ENCODE measurements at regions not wholly inside any gene's neighbourhood (a gene's known extent, or its start where the extent isn't known, plus 50 kb on each side); places are given as distances from the start of the nearest gene placed in this dataset.

DNA sequence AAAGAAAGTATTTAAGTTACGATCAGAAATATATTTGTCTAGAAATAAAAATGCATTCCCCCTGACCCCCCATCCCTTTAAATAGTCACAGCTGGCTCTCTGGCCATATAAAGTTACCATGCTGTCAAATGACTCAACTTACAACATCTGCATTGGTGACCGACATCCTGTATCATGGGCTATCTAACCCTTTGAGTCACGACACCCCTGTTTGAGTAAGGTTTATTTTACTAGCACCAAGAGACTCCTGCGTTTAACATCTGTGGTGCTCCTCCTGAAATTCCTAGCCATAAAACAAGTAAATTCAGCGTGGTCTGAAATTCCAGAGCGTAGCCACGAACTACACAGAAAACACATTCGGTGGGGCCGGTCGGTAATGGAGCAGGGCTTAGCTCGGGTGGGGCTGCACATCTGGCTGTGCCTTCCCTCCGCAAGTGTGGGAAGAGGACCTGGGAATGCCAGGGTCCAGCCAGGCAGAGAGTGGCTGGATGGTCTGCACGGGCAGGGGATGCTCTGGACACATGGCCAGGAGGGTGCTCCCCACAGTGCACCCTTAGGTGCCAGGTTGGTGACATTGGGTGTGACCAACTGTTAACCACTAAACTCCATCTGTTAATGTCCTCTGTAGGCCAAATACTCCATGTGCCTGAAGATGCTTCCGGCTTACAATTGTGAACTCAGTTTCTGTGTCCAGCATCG lies 53.0 kb upstream of the CLDN14 start:
- DNase-seq (ENCODE audit: low read depth, low spot score) = no peak

GRCh38 chr21:36533468-36533848 lies 53.5 kb upstream of the CLDN14 start:
- no peak for DNase-seq (ENCODE audit: low read depth, low spot score)

DNA sequence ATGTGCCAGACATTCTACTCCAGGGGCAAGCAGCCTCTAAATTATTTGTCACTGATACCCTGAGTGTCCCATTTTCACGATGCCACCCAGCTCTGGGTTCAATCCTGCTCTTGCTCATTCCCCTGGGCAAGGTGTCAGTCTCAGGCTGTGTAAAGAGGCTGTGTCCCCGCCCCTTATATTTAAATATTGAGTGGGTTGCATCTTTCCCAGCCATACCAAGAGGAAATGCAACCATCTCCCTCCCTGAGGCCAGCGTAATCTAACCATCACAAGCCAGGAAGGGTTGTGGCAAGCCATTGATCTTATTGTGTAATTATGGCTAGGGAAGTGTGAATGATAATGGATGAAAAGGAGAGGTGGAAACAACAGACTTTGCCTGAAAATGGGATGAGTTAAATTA lies 54.7 kb upstream of the CLDN14 start:
- no peak for DNase-seq (ENCODE audit: low read depth, low spot score)

- no peak for DNase-seq (ENCODE audit: low read depth, low spot score)
Observed at GRCh38 chr21:36535618-36536241, 55.8 kb upstream of the CLDN14 start.

- DNase-seq (ENCODE audit: low read depth, low spot score) = no peak
Observed at GRCh38 chr21:36538761-36539160, 58.8 kb upstream of the CLDN14 start.

DNA sequence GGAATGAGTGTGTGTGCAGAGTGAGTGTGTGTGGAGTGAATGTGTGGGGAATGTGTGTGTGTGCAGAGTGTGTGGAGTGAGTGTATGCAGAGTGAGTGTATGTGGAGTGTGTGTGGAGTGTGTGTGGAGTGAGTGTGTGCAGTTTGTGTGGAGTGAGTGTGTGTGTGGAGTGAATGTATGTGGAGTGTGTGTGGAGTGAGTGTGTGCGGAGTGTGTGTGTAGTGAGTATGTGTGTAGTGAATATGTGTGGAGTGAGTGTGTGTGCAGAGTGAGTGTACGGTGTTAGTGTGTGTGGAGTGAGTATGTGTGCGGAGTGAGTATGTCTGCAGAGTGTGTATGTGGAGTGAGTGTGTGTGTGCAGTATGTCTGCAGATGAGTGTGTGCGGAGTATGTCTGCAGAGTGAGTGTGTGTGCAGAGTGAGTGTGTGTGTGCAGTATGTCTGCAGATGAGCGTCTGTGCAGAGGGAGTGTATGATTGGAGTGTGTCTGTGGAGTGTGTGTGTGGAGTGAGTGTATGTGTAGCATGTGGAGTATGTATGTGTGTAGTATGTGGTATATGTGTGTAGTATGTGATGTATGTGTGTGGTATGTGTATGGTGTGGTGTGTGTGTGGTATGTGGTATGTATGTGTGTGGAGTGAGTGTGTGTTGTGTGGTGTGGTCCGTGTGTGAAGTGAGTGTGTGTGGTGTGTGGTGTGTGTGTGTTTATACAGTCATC lies 59.7 kb upstream of the CLDN14 start:
- no peak for DNase-seq (ENCODE audit: low read depth, low spot score)

DNA sequence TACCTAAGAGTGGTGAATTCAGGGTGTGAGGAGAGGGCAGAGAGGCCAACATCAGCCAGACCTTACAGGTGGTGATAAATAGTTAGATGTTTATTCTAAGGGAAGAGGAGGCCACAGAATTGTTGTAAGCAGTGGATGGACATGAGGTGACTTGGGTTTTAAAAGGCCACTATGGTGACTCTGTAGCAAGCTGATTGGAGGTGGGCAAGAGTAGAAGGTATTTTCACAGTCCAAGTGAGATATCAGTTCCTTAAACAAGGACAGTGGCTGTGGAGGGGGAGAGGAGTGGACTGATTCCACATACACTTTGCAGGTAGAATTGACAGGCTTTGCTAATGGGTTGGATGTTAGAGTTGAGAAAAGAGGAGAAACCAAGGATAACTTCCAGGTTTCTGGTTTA lies 60.8 kb upstream of the CLDN14 start:
- DNase-seq (ENCODE audit: low read depth, low spot score) = no peak

DNA sequence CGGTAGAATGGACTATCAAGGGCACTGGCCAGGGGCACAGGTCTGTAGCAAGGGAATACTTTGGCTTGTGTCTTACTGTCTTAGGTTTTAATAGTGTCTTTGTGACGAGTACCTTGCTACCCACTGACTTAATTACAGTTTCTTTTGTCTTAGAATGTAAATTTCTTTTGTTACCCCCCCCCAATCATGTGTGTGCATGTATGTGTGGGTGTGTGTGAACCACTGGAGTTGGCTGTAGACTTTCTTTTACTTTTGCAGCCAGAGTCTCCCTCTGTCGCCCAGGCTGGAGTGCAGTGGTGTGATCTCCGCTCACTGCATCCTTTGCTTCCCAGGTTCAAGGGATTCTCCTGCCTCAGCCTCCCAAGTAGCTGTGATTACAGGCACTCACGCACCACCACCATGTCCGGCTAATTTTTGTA lies 61.8 kb upstream of the CLDN14 start:
- DNase-seq (ENCODE audit: low read depth, low spot score) = no peak

DNA sequence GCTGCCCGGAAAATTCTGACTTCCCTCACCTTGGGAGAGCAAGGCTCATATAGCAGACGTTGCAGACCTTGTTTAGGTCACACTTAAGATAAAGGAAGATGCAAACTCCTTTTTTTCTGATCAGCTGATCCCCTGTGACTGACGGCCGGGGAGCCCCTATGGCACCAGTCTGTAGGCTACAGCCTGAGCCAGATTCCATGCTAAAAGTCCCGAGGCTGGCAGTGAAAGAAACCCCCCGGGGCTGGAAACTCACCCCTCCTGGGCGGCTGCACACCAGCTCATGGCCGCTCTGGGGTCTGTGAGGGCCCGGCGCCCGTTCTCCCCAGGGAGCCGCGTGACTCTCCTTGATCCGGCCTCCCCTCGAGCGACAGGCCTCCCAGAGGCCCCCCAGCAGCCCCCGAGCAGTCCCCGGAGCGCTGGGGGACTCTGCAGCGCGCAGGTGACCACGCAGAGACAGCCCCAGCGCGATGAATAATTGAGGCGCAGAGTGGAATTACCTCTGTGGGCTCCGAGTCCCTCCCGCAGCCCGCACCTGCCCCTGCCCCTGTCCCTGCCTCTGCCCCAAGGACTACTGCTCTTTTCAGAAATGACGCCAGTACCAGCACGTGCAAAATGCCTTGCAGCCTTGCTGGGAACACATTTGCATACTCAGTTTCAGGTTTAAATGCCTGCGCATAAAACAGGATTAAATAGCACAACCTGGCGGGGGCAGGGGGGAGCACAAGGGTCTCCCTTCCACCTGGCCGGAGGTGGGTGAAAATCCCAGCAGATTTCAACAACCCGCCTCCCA lies 62.6 kb upstream of the CLDN14 start:
- DNase-seq (ENCODE audit: low read depth, low spot score) = no peak

- no peak for DNase-seq (ENCODE audit: low read depth, low spot score)
Observed at GRCh38 chr21:36543924-36544323, 64.0 kb upstream of the CLDN14 start.

DNA sequence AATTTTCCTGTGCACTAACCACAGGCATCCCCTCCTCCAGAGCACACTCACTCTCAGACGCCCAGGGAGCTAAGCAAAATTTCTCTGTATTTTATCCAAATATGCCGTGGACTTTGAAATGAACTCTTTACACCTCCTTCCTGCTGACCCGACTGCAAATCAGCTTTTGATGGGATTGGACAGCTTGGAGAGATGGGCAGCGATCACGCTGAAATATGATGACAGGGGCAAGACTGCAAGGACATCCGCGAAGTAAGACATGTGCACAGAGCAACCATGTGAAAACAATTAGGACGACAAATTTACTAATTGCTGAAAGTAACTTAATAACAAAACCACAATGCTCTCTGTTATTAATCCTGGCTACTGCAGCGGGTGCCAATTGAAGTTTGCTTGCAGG lies 64.6 kb upstream of the CLDN14 start:
- DNase-seq (ENCODE audit: low read depth, low spot score) = no peak

DNA sequence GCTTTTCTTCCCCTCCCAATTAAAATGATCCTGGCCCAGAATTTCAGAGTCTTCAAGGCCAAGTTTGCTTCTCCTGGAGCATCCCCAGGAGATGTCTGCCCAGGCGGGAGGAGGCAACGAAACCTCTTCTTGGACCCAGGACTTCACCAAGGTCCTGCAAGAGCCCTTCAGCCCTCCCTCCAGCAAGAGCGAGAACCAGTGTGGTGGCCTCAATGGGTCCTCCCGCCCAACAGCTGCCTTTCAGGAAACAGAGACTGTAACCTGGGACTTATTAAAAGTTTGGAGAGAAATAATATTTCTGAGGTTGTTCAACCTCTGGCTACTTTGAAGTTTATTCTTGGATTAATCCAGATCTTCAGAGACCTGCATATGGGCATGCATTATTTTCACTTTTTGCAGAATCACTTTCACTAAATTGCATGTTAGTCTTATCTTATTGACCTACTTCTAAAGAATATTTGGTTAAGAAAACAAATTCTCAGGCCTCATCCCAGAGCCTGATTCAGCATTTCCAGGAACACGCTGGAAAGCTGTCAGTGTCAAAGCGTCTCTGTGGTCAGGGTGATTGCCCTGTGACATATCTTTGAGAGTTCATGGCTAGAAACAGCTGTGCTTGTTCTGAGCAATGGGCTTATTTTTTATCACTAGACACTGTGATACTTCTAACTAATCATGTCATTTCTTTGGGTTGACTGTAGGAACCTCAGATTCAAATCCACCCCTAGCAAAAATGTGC lies 66.0 kb upstream of the CLDN14 start:
- no peak for DNase-seq (ENCODE audit: low read depth, low spot score)

GRCh38 chr21:36547464-36547863 lies 67.5 kb upstream of the CLDN14 start:
- no peak for DNase-seq (ENCODE audit: low read depth, low spot score)

- DNase-seq (ENCODE audit: low read depth, low spot score) = no peak
Observed at GRCh38 chr21:36548866-36549265, 68.9 kb upstream of the CLDN14 start.

DNA sequence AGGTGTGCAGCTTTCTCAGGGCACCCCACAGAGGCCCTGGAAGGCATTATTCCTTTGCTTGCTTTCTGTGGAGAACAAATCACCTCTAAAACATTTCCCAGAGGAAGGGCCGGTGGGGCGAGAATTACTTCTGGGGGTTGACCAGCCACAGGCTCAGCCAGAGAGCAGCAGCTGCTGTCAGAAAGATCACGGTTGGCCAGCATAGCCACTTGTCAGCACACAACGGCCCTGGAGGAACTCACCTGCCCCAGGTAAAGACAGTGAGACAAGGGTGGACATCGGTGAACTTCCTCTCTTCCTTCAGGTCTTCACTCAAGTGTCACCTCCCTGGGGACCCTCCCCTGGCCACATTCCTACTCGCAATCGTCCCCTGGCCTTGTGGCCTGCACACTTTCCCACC lies 69.5 kb upstream of the CLDN14 start:
- DNase-seq (ENCODE audit: low read depth, low spot score) = no peak

- no peak for DNase-seq (ENCODE audit: low read depth, low spot score)
Observed at GRCh38 chr21:36550761-36551160, 70.8 kb upstream of the CLDN14 start.

- no peak for DNase-seq (ENCODE audit: low read depth, low spot score)
Observed at GRCh38 chr21:36551321-36551720, 71.4 kb upstream of the CLDN14 start.

GRCh38 chr21:36551731-36552433 lies 72.0 kb upstream of the CLDN14 start:
- no peak for DNase-seq (ENCODE audit: low read depth, low spot score)

DNA sequence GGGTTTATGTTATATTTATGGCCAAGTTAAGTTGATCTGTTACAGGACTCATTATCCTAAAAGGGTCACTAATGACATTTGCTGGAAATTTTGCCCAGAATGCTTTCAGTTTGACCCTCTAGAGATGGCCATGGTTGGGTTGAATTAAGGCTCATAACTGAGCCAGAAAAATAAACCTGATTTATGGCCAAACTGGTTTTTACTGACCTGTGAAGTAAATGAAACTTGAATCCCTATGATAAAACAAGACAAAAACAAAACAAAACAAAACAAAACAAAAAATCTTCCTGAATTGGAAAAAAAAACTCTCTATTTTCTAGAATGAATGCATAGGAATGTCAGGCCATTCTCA lies 72.5 kb upstream of the CLDN14 start:
- no peak for DNase-seq (ENCODE audit: low read depth, low spot score)

DNA sequence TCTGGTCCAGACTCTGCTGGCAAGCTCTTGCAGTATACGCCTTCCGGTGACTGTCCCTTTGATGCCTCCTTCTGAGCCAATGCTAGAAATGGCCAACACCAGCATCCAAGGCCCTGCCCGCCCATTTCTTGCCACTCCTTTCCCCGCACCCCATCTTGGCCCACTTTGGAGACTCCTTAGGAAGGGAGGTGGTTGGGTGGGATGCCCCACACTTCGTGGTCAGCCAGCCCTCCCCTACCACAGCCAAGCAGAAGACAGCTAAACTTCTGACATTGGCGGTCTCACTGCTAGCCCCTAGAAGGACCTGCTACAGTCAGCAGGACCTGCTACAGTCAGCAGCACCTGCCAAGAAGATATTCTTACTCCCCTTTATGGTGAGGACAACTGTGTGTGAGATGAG lies 73.5 kb upstream of the CLDN14 start:
- DNase-seq (ENCODE audit: low read depth, low spot score) = no peak

Measured in activated CD4-positive, CD25-positive, alpha-beta regulatory T cell treated with anti-CD3 and anti-CD28 coated beads, Interleukin-2, amount 50 U/mL, for 16 hours (primary cell).